Spleen (tissue), 7 donors: ENCODE measurements at regions not wholly inside any gene's neighbourhood (a gene's known extent, or its start where the extent isn't known, plus 50 kb on each side); places are given as distances from the start of the nearest gene placed in this dataset.

ENCODE experiments used
- POLR2A ChIP-seq, 3 donors: fragments of 450-650 bp; IDR thresholded peaks; one replicate each; pipeline ENCODE4 v1.5.1; 2017; ENCODE audit warnings: antibody characterized with exemption in 3 of 3, mild to moderate bottlenecking in 1 of 3
- POLR2AphosphoS5 ChIP-seq, 3 donors: sonication (generic); formaldehyde crosslinking; IDR thresholded peaks; one replicate each; pipeline ENCODE4 v1.5.1; 2017; ENCODE audit warnings: antibody characterized with exemption in 3 of 3
- TF ChIP-seq, protein P1 (sequence below), 11 experiments: fragments of 200-600 bp in 7 of 11; fragments of 450-650 bp in 4 of 11; sonication (generic) in 4 of 11; IDR thresholded peaks in 8 of 11; conservative IDR thresholded peaks in 3 of 11; 1 replicate in 7 of 11; 2 replicates in 4 of 11; pipeline versions ENCODE4 v1.4.0 to v1.8.0; 2016 to 2021; ENCODE audit warnings: antibody characterized with exemption in 11 of 11, inconsistent platforms in 4 of 11, mild to moderate bottlenecking in 1 of 11
- donor health status: DM: no; HTN: no; CAD: no; lungs with moderate emphysema.
- donor health status: DM: no; HTN: no; CAD: no.
- donor health status: DM: no; HTN: no; CAD: no.

GRCh38 chr2:83862600-83862999 is 596.5 kb downstream of the SUCLG1 start:
- TF ChIP-seq, protein P1, sequence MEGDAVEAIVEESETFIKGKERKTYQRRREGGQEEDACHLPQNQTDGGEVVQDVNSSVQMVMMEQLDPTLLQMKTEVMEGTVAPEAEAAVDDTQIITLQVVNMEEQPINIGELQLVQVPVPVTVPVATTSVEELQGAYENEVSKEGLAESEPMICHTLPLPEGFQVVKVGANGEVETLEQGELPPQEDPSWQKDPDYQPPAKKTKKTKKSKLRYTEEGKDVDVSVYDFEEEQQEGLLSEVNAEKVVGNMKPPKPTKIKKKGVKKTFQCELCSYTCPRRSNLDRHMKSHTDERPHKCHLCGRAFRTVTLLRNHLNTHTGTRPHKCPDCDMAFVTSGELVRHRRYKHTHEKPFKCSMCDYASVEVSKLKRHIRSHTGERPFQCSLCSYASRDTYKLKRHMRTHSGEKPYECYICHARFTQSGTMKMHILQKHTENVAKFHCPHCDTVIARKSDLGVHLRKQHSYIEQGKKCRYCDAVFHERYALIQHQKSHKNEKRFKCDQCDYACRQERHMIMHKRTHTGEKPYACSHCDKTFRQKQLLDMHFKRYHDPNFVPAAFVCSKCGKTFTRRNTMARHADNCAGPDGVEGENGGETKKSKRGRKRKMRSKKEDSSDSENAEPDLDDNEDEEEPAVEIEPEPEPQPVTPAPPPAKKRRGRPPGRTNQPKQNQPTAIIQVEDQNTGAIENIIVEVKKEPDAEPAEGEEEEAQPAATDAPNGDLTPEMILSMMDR (IDR thresholded peaks at IDR 0.05 in 8 of 11, conservative IDR thresholded peaks at IDR 0.05 in 3 of 11): no peak
- TF ChIP-seq POLR2AphosphoS5 (IDR thresholded peaks at IDR 0.05) (no peak), POLR2A (IDR thresholded peaks at IDR 0.05) (no peak)
